K562 (cell line): ENCODE measurements at regions not wholly inside any gene's neighbourhood (a gene's known extent, or its start where the extent isn't known, plus 50 kb on each side); places are given as distances from the start of the nearest gene placed in this dataset.

Experiments
- MGA ChIP-seq: fragments of 450-650 bp; IDR thresholded peaks from 2 replicates; pipeline ENCODE4 v1.6.1; 2016; ENCODE audit warnings: mild to moderate bottlenecking, moderate library complexity

GRCh38 chr6:138643210-138643609, 130.4 kb upstream of the CCDC28A start (continued):
- no peak for TF ChIP-seq MGA
- TF ChIP-seq, all 486 proteins: peak for 0
